Tibial nerve (tissue), 4 donors: ENCODE measurements at regions not wholly inside any gene's neighbourhood (a gene's known extent, or its start where the extent isn't known, plus 50 kb on each side); places are given as distances from the start of the nearest gene placed in this dataset.

Source experiments
- CTCF ChIP-seq, 5 experiments: fragments of 200-600 bp in 3 of 5; fragments of 450-650 bp in 2 of 5; sonication (generic) in 3 of 5; IDR thresholded peaks; one replicate each; pipeline ENCODE4 v1.5.1; 2016 to 2019; ENCODE audit warnings: antibody characterized with exemption in 5 of 5, mild to moderate bottlenecking in 3 of 5, moderate library complexity in 2 of 5
- EP300 ChIP-seq, 2 donors: sonication (generic); formaldehyde crosslinking; IDR thresholded peaks; one replicate each; pipeline ENCODE4 v1.6.1; 2017; ENCODE audit warnings: antibody characterized with exemption in 2 of 2, mild to moderate bottlenecking in 1 of 2
- POLR2A ChIP-seq, 2 donors: fragments of 450-650 bp; IDR thresholded peaks; one replicate each; pipeline ENCODE4 v1.6.1; 2017; ENCODE audit warnings: antibody characterized with exemption in 2 of 2, mild to moderate bottlenecking in 2 of 2, moderate library complexity in 2 of 2

DNA sequence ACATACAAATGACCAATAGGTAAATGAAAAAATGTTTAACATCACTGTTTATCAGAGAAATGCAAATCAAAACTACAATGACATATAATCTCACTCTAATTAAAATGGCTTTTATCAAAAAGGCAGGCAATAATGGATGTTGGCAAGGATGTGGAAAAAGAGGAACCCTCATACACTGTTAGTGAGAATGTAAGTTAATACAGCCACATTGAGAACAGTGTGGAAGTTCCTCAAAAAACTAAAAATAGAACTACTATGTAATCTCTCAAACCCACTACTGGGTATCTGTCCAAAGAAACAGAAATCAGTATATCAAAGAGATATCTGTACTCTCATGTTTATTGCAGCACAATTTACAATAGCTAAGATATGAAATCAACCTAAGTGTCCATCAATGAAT lies 165.9 kb upstream of the HHIP start:
- TF ChIP-seq CTCF (IDR thresholded peaks at IDR 0.05) (no peak), EP300 (IDR thresholded peaks at IDR 0.05) (no peak), POLR2A (IDR thresholded peaks at IDR 0.05) (no peak)
